ENCODE measurements at regions not wholly inside any gene's neighbourhood (a gene's known extent, or its start where the extent isn't known, plus 50 kb on each side); places are given as distances from the start of the nearest gene placed in this dataset.
A peak's percentile ranks its signal among the peaks of the same experiment; 100 is the strongest.

DNA sequence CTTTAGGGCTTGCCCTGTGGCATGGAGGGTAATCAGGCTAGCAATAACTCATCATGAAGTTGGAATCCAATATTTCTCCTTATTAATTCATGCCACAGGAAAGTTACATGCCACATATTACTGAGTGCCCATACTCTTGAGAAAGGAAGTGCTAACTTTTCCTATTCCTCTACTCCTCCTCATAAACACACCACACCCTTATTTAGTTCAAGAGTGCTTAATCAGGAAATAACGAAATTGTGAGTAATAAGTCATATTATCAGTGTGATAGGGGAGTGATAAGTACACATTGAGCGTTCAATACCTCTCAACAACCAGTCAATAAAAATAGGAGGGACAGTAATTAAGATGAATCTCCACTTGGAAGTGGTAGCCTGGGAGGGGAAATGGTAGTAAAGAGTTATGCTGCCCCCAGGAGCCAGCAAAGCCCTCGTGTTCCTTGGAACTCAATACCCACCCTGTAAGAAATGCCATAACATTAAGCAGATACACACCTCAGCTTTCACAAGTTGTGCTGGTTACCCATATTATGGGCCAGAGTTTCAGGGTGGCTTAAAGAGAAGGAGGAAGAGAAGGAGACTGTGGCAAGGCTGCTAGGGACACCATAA is 410.0 kb upstream of the NR3C2 start:
- H3K9ac ChIP-seq (ENCODE audit: control insufficient read depth, extremely low read depth, insufficient read depth, low read length) = no peak overlapping the region
- H3K9me3 ChIP-seq (ENCODE audit: control insufficient read depth, low read depth, low read length) = no peaks in the 10 kb centered on the region
- TF ChIP-seq EZH2 (IDR thresholded peaks at IDR 0.05; ENCODE audit: low read length) = no peak
- TF ChIP-seq, protein P1, sequence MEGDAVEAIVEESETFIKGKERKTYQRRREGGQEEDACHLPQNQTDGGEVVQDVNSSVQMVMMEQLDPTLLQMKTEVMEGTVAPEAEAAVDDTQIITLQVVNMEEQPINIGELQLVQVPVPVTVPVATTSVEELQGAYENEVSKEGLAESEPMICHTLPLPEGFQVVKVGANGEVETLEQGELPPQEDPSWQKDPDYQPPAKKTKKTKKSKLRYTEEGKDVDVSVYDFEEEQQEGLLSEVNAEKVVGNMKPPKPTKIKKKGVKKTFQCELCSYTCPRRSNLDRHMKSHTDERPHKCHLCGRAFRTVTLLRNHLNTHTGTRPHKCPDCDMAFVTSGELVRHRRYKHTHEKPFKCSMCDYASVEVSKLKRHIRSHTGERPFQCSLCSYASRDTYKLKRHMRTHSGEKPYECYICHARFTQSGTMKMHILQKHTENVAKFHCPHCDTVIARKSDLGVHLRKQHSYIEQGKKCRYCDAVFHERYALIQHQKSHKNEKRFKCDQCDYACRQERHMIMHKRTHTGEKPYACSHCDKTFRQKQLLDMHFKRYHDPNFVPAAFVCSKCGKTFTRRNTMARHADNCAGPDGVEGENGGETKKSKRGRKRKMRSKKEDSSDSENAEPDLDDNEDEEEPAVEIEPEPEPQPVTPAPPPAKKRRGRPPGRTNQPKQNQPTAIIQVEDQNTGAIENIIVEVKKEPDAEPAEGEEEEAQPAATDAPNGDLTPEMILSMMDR (optimal IDR thresholded peaks at IDR 0.05 in 1 of 3, IDR thresholded peaks at IDR 0.05 in 1 of 3, conservative IDR thresholded peaks at IDR 0.05 in 1 of 3; ENCODE audit: extremely low read depth in 1 of 3, insufficient read depth in 2 of 3, low read length in 3 of 3) = peak in 1 of 3 experiments; percentile 34
- H3K9me1 ChIP-seq (ENCODE audit: control insufficient read depth, extremely low read depth, insufficient read depth, low read length) = no peaks in the 10 kb centered on the region
- H3K4me3 ChIP-seq (ENCODE audit: control insufficient read depth in 2 of 3, extremely low read depth in 1 of 3, insufficient read depth in 2 of 3, low read depth in 1 of 3, low read length in 3 of 3) = no peak overlapping the region
- peaks cover 9% of the 10 kb centered on the region for H3K4me1 ChIP-seq (ENCODE audit: control insufficient read depth, extremely low read depth, insufficient read depth, low read length)
- peak overlapping the region; percentile 64 for H2AFZ ChIP-seq (ENCODE audit: control insufficient read depth, low read length)
- H4K20me1 ChIP-seq (ENCODE audit: control insufficient read depth, extremely low read depth, insufficient read depth, low read length) = no peaks in the 10 kb centered on the region
- dilution Hi-C loops (cut with MboI; ENCODE audit: extremely low pct_ligation_motif_present, low sequenced_read_pairs) = no loop called here
- no peaks in the 10 kb centered on the region for H3K36me3 ChIP-seq (ENCODE audit: control insufficient read depth in 2 of 2, extremely low read depth in 1 of 2, insufficient read depth in 2 of 2, low read length in 2 of 2)
- no peak for DNase-seq (ENCODE audit: low read depth, low spot score)
- H3K27me3 ChIP-seq (ENCODE audit: control insufficient read depth, extremely low read depth, insufficient read depth, low read length) = no peaks in the 10 kb centered on the region
- H3K79me2 ChIP-seq (ENCODE audit: control insufficient read depth, insufficient read depth, low read length) = no peaks in the 10 kb centered on the region
- H3K4me2 ChIP-seq (ENCODE audit: control insufficient read depth, extremely low read depth, insufficient read depth, low read depth, low read length) = peak overlapping the region; percentile 8
- FAIRE-seq = no peak
- no peak overlapping the region for H3K27ac ChIP-seq (ENCODE audit: control insufficient read depth, insufficient read depth, low read length)

DNA sequence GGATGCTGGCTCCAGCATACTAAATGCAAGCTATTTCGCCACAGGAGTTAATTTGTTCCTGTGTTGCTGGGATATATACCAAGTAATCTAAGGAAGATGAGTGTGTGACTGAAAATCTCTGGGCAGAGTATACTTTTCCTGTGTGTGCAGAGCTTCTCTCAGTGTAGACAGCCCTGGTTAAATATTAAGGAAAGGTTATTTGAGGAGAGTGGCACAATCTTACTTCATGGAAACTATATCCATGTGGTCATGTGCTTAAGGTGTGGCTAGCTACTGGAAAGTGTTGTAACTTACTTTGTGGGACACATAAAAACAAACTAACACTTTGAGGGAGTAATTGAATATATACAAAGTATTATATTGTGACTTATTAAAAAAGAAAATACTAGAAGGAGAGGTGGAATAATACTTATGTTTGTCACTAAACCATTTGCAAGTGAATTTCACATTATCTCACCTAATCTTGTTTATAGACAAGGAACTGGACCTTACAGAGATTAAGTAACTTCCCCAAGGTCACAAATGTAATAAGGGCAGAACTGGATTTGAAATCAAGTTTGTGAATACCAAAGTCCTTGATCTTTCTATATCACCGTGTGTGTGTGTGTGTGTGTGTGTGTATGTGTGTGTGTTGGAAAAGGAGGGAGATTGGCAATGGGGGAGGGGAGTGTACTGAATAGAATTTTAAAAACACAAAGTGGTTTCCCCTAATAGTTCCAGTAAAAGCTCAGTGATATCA is 408.2 kb upstream of the NR3C2 start:
- H3K4me3 ChIP-seq (ENCODE audit: control insufficient read depth in 2 of 3, extremely low read depth in 1 of 3, insufficient read depth in 2 of 3, low read depth in 1 of 3, low read length in 3 of 3) = no peak overlapping the region
- no peaks in the 10 kb centered on the region for H3K79me2 ChIP-seq (ENCODE audit: control insufficient read depth, insufficient read depth, low read length)
- no peak for DNase-seq (ENCODE audit: low read depth, low spot score)
- TF ChIP-seq, protein P1 (optimal IDR thresholded peaks at IDR 0.05 in 1 of 3, IDR thresholded peaks at IDR 0.05 in 1 of 3, conservative IDR thresholded peaks at IDR 0.05 in 1 of 3; ENCODE audit: extremely low read depth in 1 of 3, insufficient read depth in 2 of 3, low read length in 3 of 3) = no peak
- TF ChIP-seq EZH2 (IDR thresholded peaks at IDR 0.05; ENCODE audit: low read length) = no peak
- no peaks in the 10 kb centered on the region for H3K36me3 ChIP-seq (ENCODE audit: control insufficient read depth in 2 of 2, extremely low read depth in 1 of 2, insufficient read depth in 2 of 2, low read length in 2 of 2)
- H3K9me3 ChIP-seq (ENCODE audit: control insufficient read depth, low read depth, low read length) = no peaks in the 10 kb centered on the region
- no peak overlapping the region for H3K9ac ChIP-seq (ENCODE audit: control insufficient read depth, extremely low read depth, insufficient read depth, low read length)
- H4K20me1 ChIP-seq (ENCODE audit: control insufficient read depth, extremely low read depth, insufficient read depth, low read length) = no peaks in the 10 kb centered on the region
- no peak for FAIRE-seq
- H3K27ac ChIP-seq (ENCODE audit: control insufficient read depth, insufficient read depth, low read length) = no peak overlapping the region
- H3K27me3 ChIP-seq (ENCODE audit: control insufficient read depth, extremely low read depth, insufficient read depth, low read length) = no peaks in the 10 kb centered on the region
- dilution Hi-C loops (cut with MboI; ENCODE audit: extremely low pct_ligation_motif_present, low sequenced_read_pairs) = no loop called here
- no peaks in the 10 kb centered on the region for H3K9me1 ChIP-seq (ENCODE audit: control insufficient read depth, extremely low read depth, insufficient read depth, low read length)
- H2AFZ ChIP-seq (ENCODE audit: control insufficient read depth, low read length) = no peak overlapping the region
- H3K4me2 ChIP-seq (ENCODE audit: control insufficient read depth, extremely low read depth, insufficient read depth, low read depth, low read length) = no peak overlapping the region
- H3K4me1 ChIP-seq (ENCODE audit: control insufficient read depth, extremely low read depth, insufficient read depth, low read length) = peaks cover 9% of the 10 kb centered on the region
